ENCODE measurements at regions not wholly inside any gene's neighbourhood (a gene's known extent, or its start where the extent isn't known, plus 50 kb on each side); places are given as distances from the start of the nearest gene placed in this dataset.

DNA sequence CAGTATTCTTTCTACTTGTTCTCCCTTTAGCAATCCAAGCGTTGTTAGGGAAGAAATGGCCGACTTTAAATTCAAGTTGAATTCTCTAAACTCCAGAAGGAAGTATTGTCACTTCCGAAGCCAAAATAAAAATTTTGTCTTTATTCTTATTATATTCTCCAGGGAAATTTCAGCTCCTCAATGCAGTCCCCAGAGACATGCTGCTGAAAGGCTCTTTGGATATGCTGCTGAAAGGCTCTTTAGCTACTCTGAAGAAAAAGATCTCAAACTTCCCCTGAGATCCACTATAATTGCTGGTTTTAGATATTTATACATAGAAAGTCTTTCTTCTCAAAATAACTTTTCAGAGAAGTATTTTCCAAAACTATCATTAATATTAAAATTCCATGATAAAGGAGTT lies 92.3 kb upstream of the PARP8 start:
- intact Hi-C loops (cut with DNase I), result no loop called here
- TF ChIP-seq CTCF (IDR thresholded peaks at IDR 0.05), result no peak
- WGBS, 2 donors, result 44 to 71% methylated on average over 3 of the region's 3 CpGs
- no peaks in the 10 kb centered on the region for H3K9me3 ChIP-seq
- DNase-seq (no peak), ATAC-seq (no peak)
- no peaks in the 10 kb centered on the region for H3K4me1 ChIP-seq
- no peak overlapping the region for H3K27ac ChIP-seq
- H3K27me3 ChIP-seq, result no peaks in the 10 kb centered on the region
- H3K4me3 ChIP-seq, result no peak overlapping the region
- H3K36me3 ChIP-seq, result no peaks in the 10 kb centered on the region

GRCh38 chr5:50575740-50576139 lies 90.7 kb upstream of the PARP8 start:
- no peak for ATAC-seq
- intact Hi-C loops (cut with DNase I), result no loop called here
- 43 to 50% methylated on average over 3 of the region's 3 CpGs for WGBS, 2 donors
- no peak for TF ChIP-seq CTCF (IDR thresholded peaks at IDR 0.05)
- Histone ChIP-seq H3K4me1 (no peaks in the 10 kb centered on the region), H3K9me3 (no peaks in the 10 kb centered on the region), H3K27me3 (no peaks in the 10 kb centered on the region), H3K4me3 (no peak overlapping the region), H3K36me3 (no peaks in the 10 kb centered on the region), H3K27ac (no peak overlapping the region)
- no peak for DNase-seq

DNA sequence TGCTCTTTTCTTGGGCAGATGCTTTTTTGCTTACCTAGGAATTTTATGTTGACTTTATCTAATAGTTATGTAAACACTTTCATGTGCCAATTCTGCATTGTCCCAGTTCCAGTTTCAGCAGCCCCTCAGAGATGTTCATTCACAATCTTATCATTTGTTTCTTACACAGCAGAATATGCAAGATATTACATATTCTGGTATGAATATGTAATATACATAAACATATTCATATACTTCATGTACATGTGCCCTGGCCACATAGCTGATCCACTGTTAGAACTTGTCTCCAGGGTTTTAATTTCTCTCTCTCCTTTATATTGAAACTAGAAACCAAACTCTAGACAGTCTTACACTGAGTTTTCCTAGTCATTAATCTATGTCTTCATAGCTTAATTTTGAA lies 90.2 kb upstream of the PARP8 start:
- intact Hi-C loops (cut with DNase I), result no loop called here
- no peak for TF ChIP-seq CTCF (IDR thresholded peaks at IDR 0.05)
- Histone ChIP-seq H3K4me1 (no peaks in the 10 kb centered on the region), H3K36me3 (no peaks in the 10 kb centered on the region), H3K27me3 (no peaks in the 10 kb centered on the region), H3K27ac (no peak overlapping the region), H3K4me3 (no peak overlapping the region), H3K9me3 (no peaks in the 10 kb centered on the region)
- DNase-seq (no peak), ATAC-seq (no peak)

DNA sequence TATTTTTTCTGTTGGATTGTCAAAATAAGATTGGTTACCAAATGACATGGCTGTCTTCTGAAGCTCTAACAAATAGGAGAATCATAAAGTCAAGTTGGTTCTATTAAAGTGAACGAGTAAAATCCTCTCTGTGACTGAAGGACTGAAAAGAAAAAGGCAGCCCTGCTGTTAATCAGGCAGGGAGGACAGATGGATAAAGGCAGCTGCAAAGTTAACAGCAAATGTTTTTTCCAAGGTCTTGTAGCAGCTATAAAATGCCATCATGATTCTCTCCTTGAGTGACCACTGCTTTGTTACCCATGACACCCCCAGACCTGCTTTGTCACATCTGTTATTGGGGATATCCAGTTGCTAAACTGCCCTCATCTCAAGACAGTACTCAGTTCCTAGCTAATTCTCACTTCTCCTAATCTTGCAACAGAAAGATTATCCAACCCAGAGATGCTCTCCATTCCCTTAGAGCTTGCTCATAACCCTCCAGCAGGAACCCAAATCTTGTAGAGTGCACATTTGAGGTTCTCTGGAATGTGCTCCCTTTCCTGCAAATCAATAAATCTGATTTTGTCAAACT lies 89.7 kb upstream of the PARP8 start:
- intact Hi-C loops (cut with DNase I), result no loop called here
- peaks cover 0 to 4% (median 0%) of the 10 kb centered on the region in 7 donors for H3K27me3 ChIP-seq
- H3K4me1 ChIP-seq, result no peaks in the 10 kb centered on the region
- H3K4me3 ChIP-seq, result no peak overlapping the region
- no peaks in the 10 kb centered on the region for H3K36me3 ChIP-seq
- H3K27ac ChIP-seq, result no peak overlapping the region
- no peaks in the 10 kb centered on the region for H3K9me3 ChIP-seq
- ATAC-seq, result no peak
- 48 to 50% methylated on average over 1 of the region's 1 CpG for WGBS, 2 donors
- no peak for DNase-seq
- TF ChIP-seq CTCF (IDR thresholded peaks at IDR 0.05), result no peak

All from heart right ventricle (tissue), 16 donors.